ENCODE measurements at regions not wholly inside any gene's neighbourhood (a gene's known extent, or its start where the extent isn't known, plus 50 kb on each side); places are given as distances from the start of the nearest gene placed in this dataset.

DNA sequence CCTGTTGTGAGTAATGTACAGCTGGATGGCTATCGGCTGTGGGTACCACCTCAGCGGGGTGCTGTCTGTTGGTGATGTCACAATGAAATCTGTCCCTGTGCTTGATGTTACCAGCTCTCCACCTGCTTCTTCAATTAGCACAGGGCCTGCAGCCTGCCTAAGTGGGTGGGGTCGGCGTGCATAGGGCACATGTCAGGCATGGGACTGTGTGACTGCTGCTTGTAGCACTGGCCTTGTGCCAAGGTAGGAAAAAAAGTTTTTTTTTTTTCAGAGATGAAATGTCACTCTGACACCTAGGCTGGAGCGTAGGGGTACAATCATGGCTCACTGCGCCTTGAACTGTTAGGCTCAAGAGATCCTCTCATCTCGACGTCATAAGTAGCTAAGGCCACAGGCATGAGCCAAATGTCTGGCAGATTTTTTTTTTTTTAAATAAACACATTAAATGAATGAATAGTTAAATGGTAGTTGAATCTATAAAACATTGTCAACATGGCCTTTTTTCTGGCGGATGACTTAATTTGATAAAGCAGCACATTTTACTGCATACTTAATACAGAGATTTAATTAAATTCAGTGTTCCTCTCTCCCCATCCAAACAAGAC lies 222.5 kb downstream of the NXNL2 start:
- TF ChIP-seq, protein P1, sequence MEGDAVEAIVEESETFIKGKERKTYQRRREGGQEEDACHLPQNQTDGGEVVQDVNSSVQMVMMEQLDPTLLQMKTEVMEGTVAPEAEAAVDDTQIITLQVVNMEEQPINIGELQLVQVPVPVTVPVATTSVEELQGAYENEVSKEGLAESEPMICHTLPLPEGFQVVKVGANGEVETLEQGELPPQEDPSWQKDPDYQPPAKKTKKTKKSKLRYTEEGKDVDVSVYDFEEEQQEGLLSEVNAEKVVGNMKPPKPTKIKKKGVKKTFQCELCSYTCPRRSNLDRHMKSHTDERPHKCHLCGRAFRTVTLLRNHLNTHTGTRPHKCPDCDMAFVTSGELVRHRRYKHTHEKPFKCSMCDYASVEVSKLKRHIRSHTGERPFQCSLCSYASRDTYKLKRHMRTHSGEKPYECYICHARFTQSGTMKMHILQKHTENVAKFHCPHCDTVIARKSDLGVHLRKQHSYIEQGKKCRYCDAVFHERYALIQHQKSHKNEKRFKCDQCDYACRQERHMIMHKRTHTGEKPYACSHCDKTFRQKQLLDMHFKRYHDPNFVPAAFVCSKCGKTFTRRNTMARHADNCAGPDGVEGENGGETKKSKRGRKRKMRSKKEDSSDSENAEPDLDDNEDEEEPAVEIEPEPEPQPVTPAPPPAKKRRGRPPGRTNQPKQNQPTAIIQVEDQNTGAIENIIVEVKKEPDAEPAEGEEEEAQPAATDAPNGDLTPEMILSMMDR (IDR thresholded peaks at IDR 0.05) = no peak
- TF ChIP-seq HDAC2 (IDR thresholded peaks at IDR 0.05) = no peak
- no peak for TF ChIP-seq RCOR1 (IDR thresholded peaks at IDR 0.05; ENCODE audit: low read depth, low read length)
